Transverse colon (tissue), 3 donors: ENCODE measurements at regions not wholly inside any gene's neighbourhood (a gene's known extent, or its start where the extent isn't known, plus 50 kb on each side); places are given as distances from the start of the nearest gene placed in this dataset.

Source experiments
- CTCF ChIP-seq, 5 experiments: fragments of 200-600 bp in 3 of 5; fragments of 450-650 bp in 2 of 5; sonication (generic) in 3 of 5; IDR thresholded peaks; 1 replicate in 2 of 5; 2 replicates in 3 of 5; pipeline ENCODE4 v1.5.1; 2016 to 2017; ENCODE audit warnings: antibody characterized with exemption in 5 of 5, inconsistent platforms in 3 of 5, mild to moderate bottlenecking in 2 of 5, moderate library complexity in 1 of 5
- EP300 ChIP-seq: sonication (generic); formaldehyde crosslinking; IDR thresholded peaks from one replicate; pipeline ENCODE4 v1.6.1; 2017; ENCODE audit warnings: antibody characterized with exemption, low read depth
- POLR2A ChIP-seq: fragments of 450-650 bp; IDR thresholded peaks from one replicate; pipeline ENCODE4 v1.6.1; 2016; ENCODE audit warnings: antibody characterized with exemption, mild to moderate bottlenecking, moderate library complexity

- no peak for TF ChIP-seq CTCF (IDR thresholded peaks at IDR 0.05)
- TF ChIP-seq POLR2A, result no peak
- TF ChIP-seq EP300, result no peak
Measured at GRCh38 chr12:74431801-74432200, 105.8 kb upstream of the ATXN7L3B start.
